ENCODE measurements at regions not wholly inside any gene's neighbourhood (a gene's known extent, or its start where the extent isn't known, plus 50 kb on each side); places are given as distances from the start of the nearest gene placed in this dataset.

GRCh38 chr3:72137865-72138861 is 353.2 kb upstream of the PROK2 start (continued):
- TF ChIP-seq MAX (IDR thresholded peaks at IDR 0.05; ENCODE audit: low read depth): no peak

- Histone ChIP-seq H3K4me3 (ENCODE audit: low read depth in 2 of 2, low read length in 1 of 2) (no peak overlapping the region), H3K79me2 (ENCODE audit: insufficient read depth) (no peaks in the 10 kb centered on the region), H3K4me1 (ENCODE audit: control insufficient read depth in 1 of 2, insufficient read depth in 2 of 2, low read depth in 1 of 2, low read length in 1 of 2) (no peaks in the 10 kb centered on the region; a peak in 1 of 4 replicates), H2AFZ (ENCODE audit: low read depth) (no peak overlapping the region), H3K9me3 (no peaks in the 10 kb centered on the region), H3K27ac (ENCODE audit: low read depth in 2 of 2, low read length in 1 of 2) (no peak overlapping the region), H3K27me3 (ENCODE audit: insufficient read depth) (peaks cover 27% of the 10 kb centered on the region), H3K9ac (no peak overlapping the region), H3F3A (replicated peaks; ENCODE audit: insufficient read depth) (no peaks in the 10 kb centered on the region), H3K36me3 (replicated peaks in 1 of 2; ENCODE audit: control insufficient read depth in 1 of 2, insufficient read depth in 2 of 2, low read length in 1 of 2) (no peaks in the 10 kb centered on the region), H4K20me1 (ENCODE audit: insufficient read depth) (no peaks in the 10 kb centered on the region), H3K9me2 (no peaks in the 10 kb centered on the region), H3K4me2 (no peak overlapping the region)
- no peak for DNase-seq
- TF ChIP-seq USF1 (IDR thresholded peaks at IDR 0.05; ENCODE audit: borderline replicate concordance, low read depth): no peak
- no peak for TF ChIP-seq CHD2 (IDR thresholded peaks at IDR 0.05; ENCODE audit: low read length, partially characterized antibody)
- no peak for TF ChIP-seq NFIC (IDR thresholded peaks at IDR 0.05; ENCODE audit: borderline replicate concordance)
- TF ChIP-seq MXI1 (IDR thresholded peaks at IDR 0.05; ENCODE audit: low read depth, low read length): no peak
- ChIA-PET CTCF (interaction anchor here (1.2 kb wide), 1 partner anchor 260 kb away, joined by 3 read pairs; no protein-coding TSS in a partner anchor), POLR2A (no interaction called here)
- WGBS (ENCODE audit: low lambda C conversion rate): 23% methylated on average over 5 of the region's 5 CpGs
These were observed 350.7 kb upstream of the PROK2 start for GRCh38 chr3:72135636-72136035.

GRCh38 chr3:72134989-72135451 is 350.1 kb upstream of the PROK2 start:
- no peak for TF ChIP-seq MEF2A (IDR thresholded peaks at IDR 0.05; ENCODE audit: borderline replicate concordance, low read depth)
- TF ChIP-seq CHD2 (IDR thresholded peaks at IDR 0.05; ENCODE audit: low read length, partially characterized antibody): no peak
- TF ChIP-seq RXRA (IDR thresholded peaks at IDR 0.05; ENCODE audit: borderline replicate concordance, low read depth): no peak
- no peak for TF ChIP-seq IRF3 (IDR thresholded peaks at IDR 0.05; ENCODE audit: low read depth, low read length)
- TF ChIP-seq REST (IDR thresholded peaks at IDR 0.05; ENCODE audit: low read depth, low read length): no peak
- TF ChIP-seq MXI1 (IDR thresholded peaks at IDR 0.05; ENCODE audit: low read depth, low read length): no peak
- no peak for TF ChIP-seq NFIC (IDR thresholded peaks at IDR 0.05; ENCODE audit: borderline replicate concordance)
- no peak for TF ChIP-seq RFX5 (IDR thresholded peaks at IDR 0.05; ENCODE audit: low read length)
- Histone ChIP-seq H3F3A (replicated peaks; ENCODE audit: insufficient read depth) (no peaks in the 10 kb centered on the region), H3K27me3 (ENCODE audit: insufficient read depth) (peaks cover 27% of the 10 kb centered on the region), H4K20me1 (ENCODE audit: insufficient read depth) (no peaks in the 10 kb centered on the region), H3K4me3 (ENCODE audit: low read depth in 2 of 2, low read length in 1 of 2) (no peak overlapping the region), H3K4me1 (ENCODE audit: control insufficient read depth in 1 of 2, insufficient read depth in 2 of 2, low read depth in 1 of 2, low read length in 1 of 2) (no peaks in the 10 kb centered on the region; a peak in 1 of 4 replicates), H3K9me2 (no peaks in the 10 kb centered on the region), H3K9me3 (no peaks in the 10 kb centered on the region), H3K79me2 (ENCODE audit: insufficient read depth) (no peaks in the 10 kb centered on the region), H3K36me3 (replicated peaks in 1 of 2; ENCODE audit: control insufficient read depth in 1 of 2, insufficient read depth in 2 of 2, low read length in 1 of 2) (no peaks in the 10 kb centered on the region), H3K27ac (ENCODE audit: low read depth in 2 of 2, low read length in 1 of 2) (no peak overlapping the region), H2AFZ (ENCODE audit: low read depth) (no peak overlapping the region), H3K9ac (no peak overlapping the region), H3K4me2 (no peak overlapping the region)
- ChIA-PET CTCF (interaction anchor here (1.2 kb wide), 1 partner anchor 259 kb away, joined by 3 read pairs; no protein-coding TSS in a partner anchor), POLR2A (no interaction called here)
- DNase-seq: no peak
- 27% methylated on average over 2 of the region's 6 CpGs for WGBS (ENCODE audit: low lambda C conversion rate)
